Calu3 (cell line): ENCODE measurements at regions not wholly inside any gene's neighbourhood (a gene's known extent, or its start where the extent isn't known, plus 50 kb on each side); places are given as distances from the start of the nearest gene placed in this dataset.

Experiments
- BruUV-seq: library from RNA; stranded (reverse); fragments of 400-500 nt; replicated peaks from 2 replicates; lab custom pipeline; 2021; lab: Mats Ljungman, UMichigan
- CTCF ChIA-PET: fragments of 300-600 bp; sonication (Branson Sonifier 250); formaldehyde crosslinking; loops from one replicate; lab custom pipeline; 2022; ENCODE audit warnings: antibody characterized with exemption; lab: Charles Lee
- DNase-seq: peaks from one replicate; pipeline ENCODE4 v3.0.0; 2022
- H3K27ac Mint-ChIP-seq: one replicate; pipeline ENCODE4 v1.8.0; 2022; ENCODE audit warnings: mixed read lengths; ENCODE audit not compliant: unreplicated experiment
- H3K27me3 Mint-ChIP-seq: one replicate; pipeline ENCODE4 v1.8.0; 2022; ENCODE audit warnings: mixed read lengths; ENCODE audit not compliant: unreplicated experiment
- H3K36me3 Mint-ChIP-seq: one replicate; pipeline ENCODE4 v1.8.0; 2022; ENCODE audit warnings: mild to moderate bottlenecking, moderate library complexity, mixed read lengths; ENCODE audit not compliant: insufficient read depth, unreplicated experiment
- H3K4me1 Mint-ChIP-seq: one replicate; pipeline ENCODE4 v1.8.0; 2022; ENCODE audit warnings: mild to moderate bottlenecking, low read depth, mixed read lengths; ENCODE audit not compliant: unreplicated experiment
- H3K4me3 Mint-ChIP-seq: one replicate; pipeline ENCODE4 v1.8.0; 2022; ENCODE audit warnings: mild to moderate bottlenecking, low read depth, moderate library complexity, mixed read lengths; ENCODE audit not compliant: unreplicated experiment
- H3K9me3 Mint-ChIP-seq: one replicate; pipeline ENCODE4 v1.8.0; 2022; ENCODE audit warnings: low read depth, mixed read lengths; ENCODE audit not compliant: unreplicated experiment
- CTCF ChIP-seq: fragments of 200-600 bp; IDR thresholded peaks from one replicate; pipeline ENCODE4 v1.8.0; 2022; ENCODE audit warnings: antibody characterized with exemption; ENCODE audit not compliant: unreplicated experiment
- intact Hi-C: fragments of 100-400 bp; cut with micrococcal nuclease; formaldehyde crosslinking; loops from one replicate; pipeline ENCODE4 v1.10.0; 2022; ENCODE audit not compliant: unreplicated experiment

GRCh38 chr2:196372811-196373664 is 201.7 kb upstream of the STK17B start:
- H3K27ac Mint-ChIP-seq: no peak overlapping the region

GRCh38 chr2:196376984-196377877 is 205.9 kb upstream of the STK17B start:
- no peak overlapping the region for H3K27ac Mint-ChIP-seq
- no peak for TF ChIP-seq CTCF
- BruUV-seq: no TSS peak

More at GRCh38 chr2:196372811-196373664, 201.7 kb upstream of the STK17B start:
- DNase-seq: no peak
- intact Hi-C loops: no loop called here
- CTCF ChIA-PET: no interaction called here
- H3K27me3 Mint-ChIP-seq: no peaks in the 10 kb centered on the region
- H3K4me1 Mint-ChIP-seq: no peaks in the 10 kb centered on the region
- no peaks in the 10 kb centered on the region for H3K36me3 Mint-ChIP-seq
- no TSS peak for BruUV-seq
- H3K4me3 Mint-ChIP-seq: no peak overlapping the region
- no peaks in the 10 kb centered on the region for H3K9me3 Mint-ChIP-seq
- TF ChIP-seq CTCF: no peak

GRCh38 chr2:196379600-196379999 is 208.2 kb upstream of the STK17B start:
- DNase-seq: no peak
- BruUV-seq: no TSS peak

More at GRCh38 chr2:196376984-196377877, 205.9 kb upstream of the STK17B start:
- Mint-ChIP-seq H3K36me3 (no peaks in the 10 kb centered on the region), H3K4me3 (no peak overlapping the region), H3K9me3 (no peaks in the 10 kb centered on the region), H3K27me3 (no peaks in the 10 kb centered on the region), H3K4me1 (no peaks in the 10 kb centered on the region)
- CTCF ChIA-PET: no interaction called here
- intact Hi-C loops: no loop called here
- DNase-seq: no peak

More at GRCh38 chr2:196379600-196379999, 208.2 kb upstream of the STK17B start:
- intact Hi-C loops: no loop called here
- Mint-ChIP-seq H3K27me3 (no peaks in the 10 kb centered on the region), H3K9me3 (no peaks in the 10 kb centered on the region), H3K36me3 (no peaks in the 10 kb centered on the region), H3K4me3 (no peak overlapping the region), H3K27ac (no peak overlapping the region), H3K4me1 (no peaks in the 10 kb centered on the region)
- no peak for TF ChIP-seq CTCF
- CTCF ChIA-PET: no interaction called here
